ENCODE measurements at regions not wholly inside any gene's neighbourhood (a gene's known extent, or its start where the extent isn't known, plus 50 kb on each side); places are given as distances from the start of the nearest gene placed in this dataset.

DNA sequence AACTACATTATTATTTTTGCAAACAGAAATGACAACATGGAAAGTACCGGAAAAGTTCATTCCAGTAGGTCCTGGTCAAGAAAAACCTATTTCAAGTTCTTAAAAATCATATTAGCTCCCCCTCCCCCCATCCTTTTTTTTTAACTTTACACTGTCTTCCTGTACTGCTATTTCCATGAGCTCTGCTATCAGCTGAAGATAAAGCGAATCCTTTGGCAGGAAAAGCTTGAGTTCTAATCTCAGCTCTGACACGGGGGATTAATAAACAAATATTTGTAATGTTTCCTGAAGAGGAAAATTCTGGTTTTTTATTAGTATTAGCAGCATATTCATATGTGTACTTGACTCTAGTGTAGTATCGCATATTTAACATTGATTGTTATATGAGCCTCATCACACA is 190.7 kb upstream of the ESRRG start:
- H3K27me3 Mint-ChIP-seq = no peaks in the 10 kb centered on the region
- TF ChIP-seq, protein P1, sequence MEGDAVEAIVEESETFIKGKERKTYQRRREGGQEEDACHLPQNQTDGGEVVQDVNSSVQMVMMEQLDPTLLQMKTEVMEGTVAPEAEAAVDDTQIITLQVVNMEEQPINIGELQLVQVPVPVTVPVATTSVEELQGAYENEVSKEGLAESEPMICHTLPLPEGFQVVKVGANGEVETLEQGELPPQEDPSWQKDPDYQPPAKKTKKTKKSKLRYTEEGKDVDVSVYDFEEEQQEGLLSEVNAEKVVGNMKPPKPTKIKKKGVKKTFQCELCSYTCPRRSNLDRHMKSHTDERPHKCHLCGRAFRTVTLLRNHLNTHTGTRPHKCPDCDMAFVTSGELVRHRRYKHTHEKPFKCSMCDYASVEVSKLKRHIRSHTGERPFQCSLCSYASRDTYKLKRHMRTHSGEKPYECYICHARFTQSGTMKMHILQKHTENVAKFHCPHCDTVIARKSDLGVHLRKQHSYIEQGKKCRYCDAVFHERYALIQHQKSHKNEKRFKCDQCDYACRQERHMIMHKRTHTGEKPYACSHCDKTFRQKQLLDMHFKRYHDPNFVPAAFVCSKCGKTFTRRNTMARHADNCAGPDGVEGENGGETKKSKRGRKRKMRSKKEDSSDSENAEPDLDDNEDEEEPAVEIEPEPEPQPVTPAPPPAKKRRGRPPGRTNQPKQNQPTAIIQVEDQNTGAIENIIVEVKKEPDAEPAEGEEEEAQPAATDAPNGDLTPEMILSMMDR (IDR thresholded peaks at IDR 0.05) = no peak
- peaks cover 4% of the 10 kb centered on the region for H3K9me3 Mint-ChIP-seq
- no peak overlapping the region for H3K4me3 Mint-ChIP-seq
- no peak overlapping the region for H3K27ac Mint-ChIP-seq
- intact Hi-C loops (cut with micrococcal nuclease) = no loop called here
- no peak for DNase-seq
- no peaks in the 10 kb centered on the region for H3K36me3 Mint-ChIP-seq (ENCODE audit: low read depth)
- POLR2A ChIA-PET = no interaction called here
- CTCF ChIA-PET = no interaction called here
- ATAC-seq = no peak
- H3K4me1 Mint-ChIP-seq (ENCODE audit: low read depth) = no peaks in the 10 kb centered on the region

DNA sequence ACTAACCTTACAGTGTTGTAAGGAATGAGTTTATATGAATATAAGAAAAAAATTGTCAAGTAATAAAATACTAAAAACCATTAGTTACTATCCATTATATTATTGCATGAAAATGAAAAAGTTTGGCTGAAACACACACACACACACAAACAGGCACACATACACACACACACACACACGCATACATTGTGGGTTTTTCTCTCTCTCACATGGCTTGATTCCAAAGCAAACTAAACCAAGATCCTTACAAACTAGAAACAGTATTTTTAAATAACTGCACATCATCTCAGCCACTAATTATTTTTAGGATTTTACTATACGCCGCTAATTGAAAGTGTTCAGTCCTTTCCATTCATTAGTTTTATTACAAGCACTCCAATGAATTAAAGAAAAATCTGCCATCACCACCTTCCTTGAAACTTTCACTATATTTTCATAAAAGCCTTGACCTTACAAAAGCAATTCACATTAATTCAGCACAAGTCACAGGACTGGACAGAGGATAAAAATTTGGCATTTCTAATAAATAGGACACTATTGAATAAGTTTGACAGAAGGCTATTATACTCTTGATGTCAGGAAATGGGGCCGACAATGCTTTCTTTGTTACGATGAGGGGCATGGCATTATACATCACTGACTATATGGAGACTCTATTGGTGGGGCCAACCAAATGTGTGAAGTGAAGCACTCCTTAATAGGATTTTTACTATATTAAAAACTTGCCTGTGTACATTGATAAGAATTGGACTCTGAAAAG is 187.0 kb upstream of the ESRRG start:
- H3K4me1 Mint-ChIP-seq (ENCODE audit: low read depth) = no peaks in the 10 kb centered on the region
- DNase-seq (no peak), ATAC-seq (no peak)
- intact Hi-C loops (cut with micrococcal nuclease) = no loop called here
- CTCF ChIA-PET = no interaction called here
- H3K27me3 Mint-ChIP-seq = no peaks in the 10 kb centered on the region
- H3K9me3 Mint-ChIP-seq = peaks cover 1% of the 10 kb centered on the region
- H3K4me3 Mint-ChIP-seq = no peak overlapping the region
- no peaks in the 10 kb centered on the region for H3K36me3 Mint-ChIP-seq (ENCODE audit: low read depth)
- POLR2A ChIA-PET = no interaction called here
- TF ChIP-seq, protein P1 (IDR thresholded peaks at IDR 0.05) = no peak
- H3K27ac Mint-ChIP-seq = no peak overlapping the region

- no peak overlapping the region for H3K4me3 Mint-ChIP-seq
- CTCF ChIA-PET = no interaction called here
These were observed 184.9 kb upstream of the ESRRG start for GRCh38 chr1:216908126-216908525.

DNA sequence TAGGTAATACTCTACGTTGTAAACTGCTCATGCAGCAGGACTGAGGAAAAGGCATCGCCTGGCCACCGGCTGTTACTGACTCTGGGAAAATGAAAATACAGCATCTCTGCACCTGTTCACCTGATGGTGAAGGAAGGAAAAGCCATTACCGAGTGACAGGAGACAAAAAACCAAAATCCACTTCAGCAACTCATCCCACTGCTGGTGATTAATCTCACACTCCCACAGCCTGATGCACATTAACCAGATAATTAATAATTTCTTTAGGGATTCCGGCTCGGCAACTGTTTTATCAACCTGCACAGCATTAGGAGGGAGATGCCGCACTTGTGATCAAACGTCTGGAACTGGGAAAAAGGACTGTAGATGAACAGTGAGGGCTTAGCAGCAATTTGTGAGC is 183.9 kb upstream of the ESRRG start:
- H3K36me3 Mint-ChIP-seq (ENCODE audit: low read depth) = no peaks in the 10 kb centered on the region
- intact Hi-C loops (cut with micrococcal nuclease) = no loop called here
- DNase-seq = no peak
- no peak for ATAC-seq
- H3K27ac Mint-ChIP-seq = no peak overlapping the region
- CTCF ChIA-PET = no interaction called here
- POLR2A ChIA-PET = no interaction called here
- no peaks in the 10 kb centered on the region for H3K4me1 Mint-ChIP-seq (ENCODE audit: low read depth)
- H3K9me3 Mint-ChIP-seq = no peaks in the 10 kb centered on the region
- H3K4me3 Mint-ChIP-seq = no peak overlapping the region
- H3K27me3 Mint-ChIP-seq = no peaks in the 10 kb centered on the region
- TF ChIP-seq, protein P1 (IDR thresholded peaks at IDR 0.05) = no peak

More at GRCh38 chr1:216908126-216908525, 184.9 kb upstream of the ESRRG start:
- DNase-seq (no peak), ATAC-seq (no peak)
- TF ChIP-seq, protein P1 (IDR thresholded peaks at IDR 0.05) = no peak
- intact Hi-C loops (cut with micrococcal nuclease) = no loop called here
- Mint-ChIP-seq H3K27ac (no peak overlapping the region), H3K27me3 (no peaks in the 10 kb centered on the region), H3K4me1 (ENCODE audit: low read depth) (no peaks in the 10 kb centered on the region), H3K36me3 (ENCODE audit: low read depth) (no peaks in the 10 kb centered on the region), H3K9me3 (no peaks in the 10 kb centered on the region)
- POLR2A ChIA-PET = no interaction called here

- ATAC-seq (no peak), DNase-seq (no peak)
- POLR2A ChIA-PET = no interaction called here
- no peak overlapping the region for H3K4me3 Mint-ChIP-seq
- H3K4me1 Mint-ChIP-seq (ENCODE audit: low read depth) = no peaks in the 10 kb centered on the region
- H3K27me3 Mint-ChIP-seq = no peaks in the 10 kb centered on the region
- no peaks in the 10 kb centered on the region for H3K9me3 Mint-ChIP-seq
- TF ChIP-seq, protein P1 (IDR thresholded peaks at IDR 0.05) = no peak
- intact Hi-C loops (cut with micrococcal nuclease) = no loop called here
- no peaks in the 10 kb centered on the region for H3K36me3 Mint-ChIP-seq (ENCODE audit: low read depth)
- CTCF ChIA-PET = no interaction called here
- no peak overlapping the region for H3K27ac Mint-ChIP-seq
These were observed 182.6 kb upstream of the ESRRG start for GRCh38 chr1:216905781-216906180.
